Bronchial epithelial cell (primary cell): ENCODE measurements at regions not wholly inside any gene's neighbourhood (a gene's known extent, or its start where the extent isn't known, plus 50 kb on each side); places are given as distances from the start of the nearest gene placed in this dataset.

Experiments used
- DNase-seq: peaks from one replicate; pipeline ENCODE4 v3.0.0-alpha.2; 2010; ENCODE audit warnings: low read depth
- FAIRE-seq: peaks from 2 replicates; lab custom pipeline; 2011; peaks lifted over from hg19 to GRCh38; lab: Jason Lieb, UNC
- H3K27me3 ChIP-seq: 2 replicates; pipeline ENCODE4 v1.5.1; 2011; ENCODE audit warnings: low read length; ENCODE audit not compliant: control insufficient read depth, insufficient read depth
- H3K36me3 ChIP-seq: 2 replicates; pipeline ENCODE4 v1.5.1; 2011; ENCODE audit warnings: low read length; ENCODE audit not compliant: control insufficient read depth, insufficient read depth
- H3K4me3 ChIP-seq: 2 replicates; pipeline ENCODE4 v1.5.1; 2011; ENCODE audit warnings: mild to moderate bottlenecking, low read depth, low read length, control low read depth
- TF ChIP-seq, protein P1 (sequence below): IDR thresholded peaks from 2 replicates; pipeline ENCODE4 v1.5.1; 2011; ENCODE audit warnings: mild to moderate bottlenecking, moderate library complexity, low read length, control low read depth, inconsistent platforms; ENCODE audit not compliant: insufficient read depth, severe bottlenecking

GRCh38 chr13:109516186-109516585 is 270.2 kb downstream of the IRS2 start:
- DNase-seq, result no peak
- no peak overlapping the region for H3K4me3 ChIP-seq
- H3K36me3 ChIP-seq, result no peaks in the 10 kb centered on the region
- no peak for FAIRE-seq
- TF ChIP-seq, protein P1, sequence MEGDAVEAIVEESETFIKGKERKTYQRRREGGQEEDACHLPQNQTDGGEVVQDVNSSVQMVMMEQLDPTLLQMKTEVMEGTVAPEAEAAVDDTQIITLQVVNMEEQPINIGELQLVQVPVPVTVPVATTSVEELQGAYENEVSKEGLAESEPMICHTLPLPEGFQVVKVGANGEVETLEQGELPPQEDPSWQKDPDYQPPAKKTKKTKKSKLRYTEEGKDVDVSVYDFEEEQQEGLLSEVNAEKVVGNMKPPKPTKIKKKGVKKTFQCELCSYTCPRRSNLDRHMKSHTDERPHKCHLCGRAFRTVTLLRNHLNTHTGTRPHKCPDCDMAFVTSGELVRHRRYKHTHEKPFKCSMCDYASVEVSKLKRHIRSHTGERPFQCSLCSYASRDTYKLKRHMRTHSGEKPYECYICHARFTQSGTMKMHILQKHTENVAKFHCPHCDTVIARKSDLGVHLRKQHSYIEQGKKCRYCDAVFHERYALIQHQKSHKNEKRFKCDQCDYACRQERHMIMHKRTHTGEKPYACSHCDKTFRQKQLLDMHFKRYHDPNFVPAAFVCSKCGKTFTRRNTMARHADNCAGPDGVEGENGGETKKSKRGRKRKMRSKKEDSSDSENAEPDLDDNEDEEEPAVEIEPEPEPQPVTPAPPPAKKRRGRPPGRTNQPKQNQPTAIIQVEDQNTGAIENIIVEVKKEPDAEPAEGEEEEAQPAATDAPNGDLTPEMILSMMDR, result no peak
- no peaks in the 10 kb centered on the region for H3K27me3 ChIP-seq

GRCh38 chr13:109510013-109510412 is 276.4 kb downstream of the IRS2 start:
- Histone ChIP-seq H3K36me3 (no peaks in the 10 kb centered on the region), H3K4me3 (no peak overlapping the region), H3K27me3 (no peaks in the 10 kb centered on the region)
- FAIRE-seq (no peak), DNase-seq (no peak)
- TF ChIP-seq, protein P1, result no peak

GRCh38 chr13:109509154-109509900 is 277.1 kb downstream of the IRS2 start:
- FAIRE-seq, result no peak

DNA sequence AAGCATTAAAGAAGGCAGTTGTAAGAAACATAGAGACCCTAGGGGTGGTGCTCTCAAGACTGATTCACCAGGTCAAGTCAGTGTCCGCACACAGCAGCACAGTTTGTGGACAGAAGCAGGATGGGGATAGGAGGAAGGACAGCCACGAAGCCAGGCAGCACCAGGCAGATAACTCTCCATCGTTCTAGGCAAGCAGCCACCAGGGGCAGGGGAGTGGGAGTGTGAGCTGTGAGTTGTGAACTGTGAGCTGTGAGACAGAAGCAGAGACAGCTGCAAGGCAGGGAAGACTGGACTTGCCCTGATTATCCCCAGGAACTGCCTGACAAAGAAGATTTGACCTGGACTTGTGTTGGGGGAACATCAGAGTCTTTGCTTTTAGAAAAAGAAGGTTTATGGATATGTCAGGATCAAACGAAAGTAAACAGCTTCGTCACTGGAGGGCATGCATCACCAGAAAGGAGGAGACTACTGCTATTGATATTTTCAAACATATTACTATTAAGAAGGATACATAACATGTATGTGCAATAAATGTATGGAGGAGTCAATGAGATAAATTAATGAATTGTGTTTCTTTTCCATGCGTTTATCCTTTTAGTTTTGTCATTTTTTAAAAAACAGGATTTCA is 286.1 kb downstream of the IRS2 start:
- Histone ChIP-seq H3K4me3 (no peak overlapping the region), H3K36me3 (no peaks in the 10 kb centered on the region), H3K27me3 (no peaks in the 10 kb centered on the region)
- FAIRE-seq (no peak), DNase-seq (no peak)
- TF ChIP-seq, protein P1, result no peak

More at GRCh38 chr13:109509154-109509900, 277.1 kb downstream of the IRS2 start:
- Histone ChIP-seq H3K4me3 (no peak overlapping the region), H3K27me3 (no peaks in the 10 kb centered on the region), H3K36me3 (no peaks in the 10 kb centered on the region)
- DNase-seq, result peak; percentile 52
- TF ChIP-seq, protein P1, result no peak

DNA sequence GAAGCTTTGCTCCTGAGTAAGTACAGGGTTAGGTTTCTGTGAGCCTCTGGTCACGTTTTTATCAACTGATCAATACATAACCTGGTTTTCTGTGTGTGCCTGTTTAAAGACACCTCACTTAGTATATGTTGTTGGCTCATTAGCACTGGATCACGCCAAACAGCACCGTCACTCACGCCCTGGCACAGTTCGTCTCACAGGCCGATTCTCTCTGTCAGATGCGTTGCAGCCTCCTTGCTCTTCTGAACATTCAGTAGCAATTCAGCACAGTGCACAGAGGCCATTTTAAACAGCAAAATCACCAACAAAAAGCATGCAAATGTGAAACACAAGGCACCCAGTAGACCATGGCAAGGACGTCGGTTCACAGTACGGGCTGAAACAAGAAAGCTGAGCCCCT is 288.5 kb downstream of the IRS2 start:
- no peak overlapping the region for H3K4me3 ChIP-seq
- TF ChIP-seq, protein P1, result no peak
- H3K27me3 ChIP-seq, result no peaks in the 10 kb centered on the region
- DNase-seq (no peak), FAIRE-seq (no peak)
- H3K36me3 ChIP-seq, result no peaks in the 10 kb centered on the region
